ENCODE measurements at regions not wholly inside any gene's neighbourhood (a gene's known extent, or its start where the extent isn't known, plus 50 kb on each side); places are given as distances from the start of the nearest gene placed in this dataset.
"Not testable (repeated sequence)": the region's sequence is repeated elsewhere in the genome, so short reads cannot be mapped to it uniquely, and the experiment has no call there.

GRCh38 chr9:42656789-42657188 lies 473.3 kb downstream of the SPATA31A6 start:
- not testable (repeated sequence) for TF ChIP-seq CTCF (IDR thresholded peaks at IDR 0.05); POLR2A (IDR thresholded peaks at IDR 0.05; ENCODE audit: low read depth); EP300 (IDR thresholded peaks at IDR 0.05); POLR2AphosphoS5 (IDR thresholded peaks at IDR 0.05)

All from esophagus muscularis mucosa (tissue), 4 donors.